ENCODE measurements at regions not wholly inside any gene's neighbourhood (a gene's known extent, or its start where the extent isn't known, plus 50 kb on each side); places are given as distances from the start of the nearest gene placed in this dataset.

- in situ Hi-C loops (cut with HindIII; ENCODE audit: low pct_ligation_motif_present, low sequenced_read_pairs) = loop anchor here (25.0 kb wide), 1 partner anchor 178 kb away; no protein-coding TSS in a partner anchor
- H3K27me3 ChIP-seq (replicated peaks) = no peaks in the 10 kb centered on the region
- no peak for DNase-seq
- TF ChIP-seq, protein P1, sequence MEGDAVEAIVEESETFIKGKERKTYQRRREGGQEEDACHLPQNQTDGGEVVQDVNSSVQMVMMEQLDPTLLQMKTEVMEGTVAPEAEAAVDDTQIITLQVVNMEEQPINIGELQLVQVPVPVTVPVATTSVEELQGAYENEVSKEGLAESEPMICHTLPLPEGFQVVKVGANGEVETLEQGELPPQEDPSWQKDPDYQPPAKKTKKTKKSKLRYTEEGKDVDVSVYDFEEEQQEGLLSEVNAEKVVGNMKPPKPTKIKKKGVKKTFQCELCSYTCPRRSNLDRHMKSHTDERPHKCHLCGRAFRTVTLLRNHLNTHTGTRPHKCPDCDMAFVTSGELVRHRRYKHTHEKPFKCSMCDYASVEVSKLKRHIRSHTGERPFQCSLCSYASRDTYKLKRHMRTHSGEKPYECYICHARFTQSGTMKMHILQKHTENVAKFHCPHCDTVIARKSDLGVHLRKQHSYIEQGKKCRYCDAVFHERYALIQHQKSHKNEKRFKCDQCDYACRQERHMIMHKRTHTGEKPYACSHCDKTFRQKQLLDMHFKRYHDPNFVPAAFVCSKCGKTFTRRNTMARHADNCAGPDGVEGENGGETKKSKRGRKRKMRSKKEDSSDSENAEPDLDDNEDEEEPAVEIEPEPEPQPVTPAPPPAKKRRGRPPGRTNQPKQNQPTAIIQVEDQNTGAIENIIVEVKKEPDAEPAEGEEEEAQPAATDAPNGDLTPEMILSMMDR (IDR thresholded peaks at IDR 0.05; ENCODE audit: low read depth, low read length, missing control alignments) = no peak
- H3K4me3 ChIP-seq (ENCODE audit: low read depth, low read length) = no peak overlapping the region
- H3K27ac ChIP-seq = no peak overlapping the region
- H3K36me3 ChIP-seq (replicated peaks) = no peaks in the 10 kb centered on the region
Measured at GRCh38 chr12:127290251-127290650, 976.7 kb upstream of the TMEM132C start.

DNA sequence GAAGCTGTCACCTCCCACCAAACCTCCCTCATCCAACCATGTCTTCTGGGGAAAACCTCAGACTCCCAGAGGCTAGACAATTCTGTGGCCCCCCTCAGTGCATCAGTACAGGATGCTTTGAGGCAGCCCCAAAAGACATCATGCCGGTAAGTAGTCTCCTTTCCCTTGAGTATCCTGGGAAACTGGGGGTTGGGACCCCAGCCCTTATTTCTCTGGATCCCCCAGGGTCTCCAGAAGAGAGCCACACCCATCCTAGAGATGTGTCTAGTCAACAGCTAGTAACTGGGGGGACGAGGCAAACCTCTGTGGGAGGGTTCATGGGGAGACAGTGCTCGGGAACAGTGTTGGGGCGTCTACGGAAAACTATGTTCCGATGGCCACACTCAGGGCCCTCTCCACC is 974.2 kb upstream of the TMEM132C start:
- in situ Hi-C loops (cut with HindIII; ENCODE audit: low pct_ligation_motif_present, low sequenced_read_pairs) = loop anchor here (25.0 kb wide), 1 partner anchor 180 kb away; no protein-coding TSS in a partner anchor
- H3K4me3 ChIP-seq (ENCODE audit: low read depth, low read length) = no peak overlapping the region
- DNase-seq = no peak
- H3K36me3 ChIP-seq (replicated peaks) = no peaks in the 10 kb centered on the region
- no peak overlapping the region for H3K27ac ChIP-seq
- TF ChIP-seq, protein P1 (IDR thresholded peaks at IDR 0.05; ENCODE audit: low read depth, low read length, missing control alignments) = no peak
- no peaks in the 10 kb centered on the region for H3K27me3 ChIP-seq (replicated peaks)

GRCh38 chr12:127293507-127294310 is 973.3 kb upstream of the TMEM132C start:
- Histone ChIP-seq H3K27ac (no peak overlapping the region), H3K4me3 (ENCODE audit: low read depth, low read length) (no peak overlapping the region), H3K27me3 (replicated peaks) (no peaks in the 10 kb centered on the region), H3K36me3 (replicated peaks) (no peaks in the 10 kb centered on the region)
- TF ChIP-seq, protein P1 (IDR thresholded peaks at IDR 0.05; ENCODE audit: low read depth, low read length, missing control alignments) = peak; percentile 98
- in situ Hi-C loops (cut with HindIII; ENCODE audit: low pct_ligation_motif_present, low sequenced_read_pairs) = loop anchor here (25.0 kb wide), 1 partner anchor 181 kb away; no protein-coding TSS in a partner anchor
- peak; percentile 71 for DNase-seq

DNA sequence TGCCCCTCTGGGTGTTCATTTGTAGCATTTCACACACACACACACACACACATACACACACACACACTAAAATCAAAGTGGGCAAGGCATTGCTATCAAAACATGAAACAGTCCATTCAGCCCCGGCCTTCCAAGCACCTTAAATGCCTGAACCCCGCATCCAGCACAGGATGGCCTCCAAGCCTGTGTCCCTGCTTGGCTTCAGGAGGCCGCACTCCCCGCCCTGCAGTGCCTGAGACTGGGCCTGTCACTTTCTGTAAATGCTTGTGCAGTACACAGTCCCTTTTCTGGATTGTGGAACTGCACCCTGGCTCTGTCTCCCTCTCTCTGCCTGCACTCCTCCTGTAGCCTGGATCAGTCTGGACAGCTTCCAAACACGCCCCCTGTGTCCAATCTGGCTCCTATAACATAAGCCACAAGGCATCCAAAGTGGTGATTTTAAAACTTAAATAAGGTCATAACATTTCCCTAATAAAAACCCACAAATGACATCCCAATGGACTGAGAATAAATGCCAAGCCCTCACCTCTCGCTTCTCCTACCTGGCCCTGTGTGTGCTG is 972.2 kb upstream of the TMEM132C start:
- TF ChIP-seq, protein P1 (IDR thresholded peaks at IDR 0.05; ENCODE audit: low read depth, low read length, missing control alignments) = no peak
- H3K36me3 ChIP-seq (replicated peaks) = no peaks in the 10 kb centered on the region

GRCh38 chr12:127295630-127296029 is 971.3 kb upstream of the TMEM132C start:
- Histone ChIP-seq H3K27ac (no peak overlapping the region), H3K36me3 (replicated peaks) (no peaks in the 10 kb centered on the region), H3K4me3 (ENCODE audit: low read depth, low read length) (no peak overlapping the region), H3K27me3 (replicated peaks) (no peaks in the 10 kb centered on the region)
- no peak for DNase-seq
- TF ChIP-seq, protein P1 (IDR thresholded peaks at IDR 0.05; ENCODE audit: low read depth, low read length, missing control alignments) = no peak
- in situ Hi-C loops (cut with HindIII; ENCODE audit: low pct_ligation_motif_present, low sequenced_read_pairs) = loop anchor here (25.0 kb wide), 1 partner anchor 183 kb away; no protein-coding TSS in a partner anchor

More for the DNA sequence above, 972.2 kb upstream of the TMEM132C start:
- in situ Hi-C loops (cut with HindIII; ENCODE audit: low pct_ligation_motif_present, low sequenced_read_pairs) = loop anchor here (25.0 kb wide), 1 partner anchor 182 kb away; no protein-coding TSS in a partner anchor
- Histone ChIP-seq H3K27me3 (replicated peaks) (no peaks in the 10 kb centered on the region), H3K27ac (no peak overlapping the region), H3K4me3 (ENCODE audit: low read depth, low read length) (no peak overlapping the region)
- no peak for DNase-seq
